ENCODE measurements at regions not wholly inside any gene's neighbourhood (a gene's known extent, or its start where the extent isn't known, plus 50 kb on each side); places are given as distances from the start of the nearest gene placed in this dataset.
A peak's percentile ranks its signal among the peaks of the same experiment; 100 is the strongest.

DNA sequence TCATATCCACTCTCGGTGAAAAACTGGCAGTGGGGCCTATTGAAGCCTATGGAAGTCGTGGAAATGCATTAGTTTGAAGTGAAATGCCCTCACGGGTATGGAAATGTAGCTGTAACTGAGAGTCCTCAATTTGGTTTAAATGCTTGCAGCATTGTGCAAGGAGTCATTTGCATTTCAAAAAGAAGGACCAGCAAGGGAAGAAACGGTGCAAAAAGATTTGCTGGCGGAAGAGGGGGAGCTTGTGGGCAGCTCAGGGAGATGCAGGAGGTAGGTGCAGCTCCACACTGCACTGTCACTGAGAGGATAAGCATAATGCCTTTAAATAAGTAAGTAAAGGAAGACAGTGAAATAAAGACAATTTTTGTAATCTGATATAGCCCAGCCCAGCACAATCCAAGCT, 400.4 kb upstream of the DIPK2B start:
- in situ Hi-C loops (cut with MboI; ENCODE audit: low sequenced_read_pairs) (no loop called here), intact Hi-C loops (cut with micrococcal nuclease) (no loop called here), dilution Hi-C loops (cut with HindIII; ENCODE audit: low sequenced_read_pairs, unreplicated experiment) (no loop called here)
- Histone ChIP-seq H3K27ac (ENCODE audit: insufficient read depth, low read length) (no peak overlapping the region; the same call in 1 of the 2 replicates), H2BK120ac (ENCODE audit: low read depth, low read length) (peak overlapping the region; percentile 19; the same call in 1 of the 2 replicates), H3K36me3 (ENCODE audit: control insufficient read depth, insufficient read depth, low read length) (no peaks in the 10 kb centered on the region), H3K14ac (replicated peaks; ENCODE audit: low read depth, low read length) (no peak overlapping the region), H3K4me1 (ENCODE audit: control insufficient read depth, insufficient read depth, low read length) (peaks cover 3% of the 10 kb centered on the region; the same call in 1 of the 2 replicates), H3K9ac (ENCODE audit: low read depth, low read length) (no peak overlapping the region), H4K20me1 (ENCODE audit: insufficient read depth, low read length) (no peaks in the 10 kb centered on the region), H2BK5ac (ENCODE audit: low read depth, low read length, poor library complexity, severe bottlenecking) (peak overlapping the region; percentile 18), H2AFZ (replicated peaks; ENCODE audit: low read length, poor library complexity) (no peak overlapping the region), H3K4me2 (ENCODE audit: low read depth, low read length) (no peak overlapping the region), H3K9me3 (ENCODE audit: control insufficient read depth, insufficient read depth, low read length) (no peaks in the 10 kb centered on the region; the same call in 1 of the 2 replicates), H4K8ac (ENCODE audit: low read depth in 2 of 2, low read length in 2 of 2) (no peak overlapping the region), H3K23ac (ENCODE audit: low read depth, low read length) (no peak overlapping the region), H2AK5ac (ENCODE audit: low read depth, low read length) (no peak overlapping the region), H3K79me1 (ENCODE audit: low read depth in 1 of 2, low read length in 2 of 2) (no peaks in the 10 kb centered on the region), H3K27me3 (ENCODE audit: control insufficient read depth, insufficient read depth, low read length) (no peaks in the 10 kb centered on the region; the same call in 1 of the 2 replicates), H2BK20ac (ENCODE audit: low read depth, low read length) (peak overlapping the region; percentile 39; the same call in 1 of the 2 replicates), H2BK15ac (ENCODE audit: low read depth, low read length) (0 out of 3 replicates have a peak overlapping the region, but pooled peaks have one; percentile 22), H4K5ac (ENCODE audit: low read depth, low read length) (no peak overlapping the region), H4K91ac (ENCODE audit: insufficient read depth, low read depth, low read length) (no peak overlapping the region; the same call in 1 of the 2 replicates), H2AK9ac (replicated peaks; ENCODE audit: low read depth, low read length, poor library complexity) (no peak overlapping the region), H3K4ac (ENCODE audit: low read depth, low read length) (no peak overlapping the region), H3K18ac (ENCODE audit: low read depth, low read length) (no peak overlapping the region), H3K4me3 (ENCODE audit: insufficient read depth, low read depth, low read length) (no peak overlapping the region), H3K56ac (ENCODE audit: extremely low read depth, insufficient read depth, low read length) (no peak overlapping the region), H3K9me1 (ENCODE audit: insufficient read depth, low read length) (0 out of 2 replicates have a peak, but pooled peaks cover 3% of the 10 kb centered on the region)
- BruUV-seq (replicated peaks): no TSS peak
- no peak for ATAC-seq (ENCODE audit: low read depth)
- TF ChIP-seq CEBPB (IDR thresholded peaks at IDR 0.05; ENCODE audit: low read depth, low read length) (no peak), RAD21 (IDR thresholded peaks at IDR 0.05; ENCODE audit: low read length) (no peak), MXI1 (IDR thresholded peaks at IDR 0.05; ENCODE audit: borderline replicate concordance, low read depth, low read length) (no peak), FOS (IDR thresholded peaks at IDR 0.05; ENCODE audit: low read depth, low read length) (no peak), RFX5 (IDR thresholded peaks at IDR 0.05; ENCODE audit: low read depth, low read length) (no peak), CHD1 (IDR thresholded peaks at IDR 0.05; ENCODE audit: low read depth, low read length) (no peak), POLR2A (IDR thresholded peaks at IDR 0.05; ENCODE audit: low read depth, low read length) (no peak), BHLHE40 (IDR thresholded peaks at IDR 0.05; ENCODE audit: low read depth, low read length) (no peak), MAZ (IDR thresholded peaks at IDR 0.05; ENCODE audit: borderline replicate concordance, low read depth, low read length) (no peak)
- TF ChIP-seq, protein P1, sequence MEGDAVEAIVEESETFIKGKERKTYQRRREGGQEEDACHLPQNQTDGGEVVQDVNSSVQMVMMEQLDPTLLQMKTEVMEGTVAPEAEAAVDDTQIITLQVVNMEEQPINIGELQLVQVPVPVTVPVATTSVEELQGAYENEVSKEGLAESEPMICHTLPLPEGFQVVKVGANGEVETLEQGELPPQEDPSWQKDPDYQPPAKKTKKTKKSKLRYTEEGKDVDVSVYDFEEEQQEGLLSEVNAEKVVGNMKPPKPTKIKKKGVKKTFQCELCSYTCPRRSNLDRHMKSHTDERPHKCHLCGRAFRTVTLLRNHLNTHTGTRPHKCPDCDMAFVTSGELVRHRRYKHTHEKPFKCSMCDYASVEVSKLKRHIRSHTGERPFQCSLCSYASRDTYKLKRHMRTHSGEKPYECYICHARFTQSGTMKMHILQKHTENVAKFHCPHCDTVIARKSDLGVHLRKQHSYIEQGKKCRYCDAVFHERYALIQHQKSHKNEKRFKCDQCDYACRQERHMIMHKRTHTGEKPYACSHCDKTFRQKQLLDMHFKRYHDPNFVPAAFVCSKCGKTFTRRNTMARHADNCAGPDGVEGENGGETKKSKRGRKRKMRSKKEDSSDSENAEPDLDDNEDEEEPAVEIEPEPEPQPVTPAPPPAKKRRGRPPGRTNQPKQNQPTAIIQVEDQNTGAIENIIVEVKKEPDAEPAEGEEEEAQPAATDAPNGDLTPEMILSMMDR (conservative IDR thresholded peaks at IDR 0.05; ENCODE audit: low read depth, low read length): no peak
- TF ChIP-seq, protein P2, sequence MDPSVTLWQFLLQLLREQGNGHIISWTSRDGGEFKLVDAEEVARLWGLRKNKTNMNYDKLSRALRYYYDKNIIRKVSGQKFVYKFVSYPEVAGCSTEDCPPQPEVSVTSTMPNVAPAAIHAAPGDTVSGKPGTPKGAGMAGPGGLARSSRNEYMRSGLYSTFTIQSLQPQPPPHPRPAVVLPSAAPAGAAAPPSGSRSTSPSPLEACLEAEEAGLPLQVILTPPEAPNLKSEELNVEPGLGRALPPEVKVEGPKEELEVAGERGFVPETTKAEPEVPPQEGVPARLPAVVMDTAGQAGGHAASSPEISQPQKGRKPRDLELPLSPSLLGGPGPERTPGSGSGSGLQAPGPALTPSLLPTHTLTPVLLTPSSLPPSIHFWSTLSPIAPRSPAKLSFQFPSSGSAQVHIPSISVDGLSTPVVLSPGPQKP (IDR thresholded peaks at IDR 0.05; ENCODE audit: borderline replicate concordance, low read depth, low read length): no peak
- POLR2A ChIA-PET (ENCODE audit: unreplicated experiment): no interaction called here
- CTCF ChIA-PET: interaction anchor here (1.1 kb wide), 1 partner anchor 430 kb away, joined by 3 read pairs; no protein-coding TSS in a partner anchor
- 39% methylated on average over 2 of the region's 5 CpGs; no CpG with 5 or more reads in 1 of the 2 experiments for WGBS, 2 experiments (ENCODE audit: extremely low coverage in 2 of 2, insufficient read length in 1 of 2)
- DNase-seq: no peak

Data from IMR-90 (cell line).